CD14-positive monocyte (primary cell): ENCODE measurements at regions not wholly inside any gene's neighbourhood (a gene's known extent, or its start where the extent isn't known, plus 50 kb on each side); places are given as distances from the start of the nearest gene placed in this dataset.

Experiments used
- DNase-seq, 3 donors: peaks; one replicate each; pipeline ENCODE4 v3.0.0-alpha.2; 2011 to 2022
- H2AFZ ChIP-seq: 2 replicates; pipeline ENCODE4 v1.6.0; 2012; ENCODE audit warnings: mild to moderate bottlenecking, low read depth, low read length, inconsistent platforms; ENCODE audit not compliant: insufficient read depth, poor library complexity, severe bottlenecking
- H3K27ac ChIP-seq, 2 donors: 1 replicate in 1 of 2; 2 replicates in 1 of 2; pipeline ENCODE4 v1.5.1; 2012 to 2013; ENCODE audit warnings: low read length in 2 of 2, control low read depth in 1 of 2, inconsistent platforms in 1 of 2, low read depth in 1 of 2, mild to moderate bottlenecking in 1 of 2
- H3K27me3 ChIP-seq, 2 donors: one replicate each; pipeline versions ENCODE4 v1.6.0 to v1.6.1; 2011 to 2013; ENCODE audit warnings: low read length in 2 of 2; ENCODE audit not compliant: control insufficient read depth in 2 of 2, insufficient read depth in 2 of 2
- H3K36me3 ChIP-seq, 2 donors: replicated peaks in 1 of 2; 1 replicate in 1 of 2; 2 replicates in 1 of 2; pipeline versions ENCODE4 v1.5.1 to v1.6.1; 2012 to 2013; ENCODE audit warnings: low read length in 2 of 2, control low read depth in 1 of 2, inconsistent platforms in 1 of 2, mild to moderate bottlenecking in 1 of 2; ENCODE audit not compliant: insufficient read depth in 2 of 2, control insufficient read depth in 1 of 2
- H3K4me1 ChIP-seq, 2 donors: 1 replicate in 1 of 2; 2 replicates in 1 of 2; pipeline versions ENCODE4 v1.5.1 to v1.6.1; 2012 to 2013; ENCODE audit warnings: low read length in 2 of 2, control low read depth in 1 of 2, inconsistent platforms in 1 of 2, mild to moderate bottlenecking in 1 of 2, moderate library complexity in 1 of 2; ENCODE audit not compliant: insufficient read depth in 2 of 2, control insufficient read depth in 1 of 2
- H3K4me2 ChIP-seq: replicated peaks from 2 replicates; pipeline ENCODE3; 2012; ENCODE audit warnings: low read length, moderate library complexity, mild to moderate bottlenecking; ENCODE audit not compliant: poor library complexity, severe bottlenecking; ENCODE audit errors: extremely low read depth
- H3K4me3 ChIP-seq, 3 experiments: fragments of 200-600 bp in 1 of 3; sonication (generic) in 1 of 3; replicated peaks in 1 of 3; 1 replicate in 2 of 3; 2 replicates in 1 of 3; pipeline ENCODE4 v1.5.1; 2011 to 2013; ENCODE audit warnings: low read length in 3 of 3, mild to moderate bottlenecking in 3 of 3, control low read depth in 2 of 3, low read depth in 2 of 3, inconsistent platforms in 1 of 3, moderate library complexity in 1 of 3
- H3K79me2 ChIP-seq: 2 replicates; pipeline ENCODE4 v1.6.0; 2012; ENCODE audit warnings: mild to moderate bottlenecking, control low read depth, inconsistent platforms, low read length, moderate library complexity; ENCODE audit not compliant: insufficient read depth
- H3K9ac ChIP-seq: 2 replicates; pipeline ENCODE4 v1.6.0; 2017; ENCODE audit warnings: low read length, mild to moderate bottlenecking; ENCODE audit not compliant: insufficient read depth, poor library complexity, severe bottlenecking
- H3K9me3 ChIP-seq, 2 donors: replicated peaks in 1 of 2; 1 replicate in 1 of 2; 2 replicates in 1 of 2; pipeline versions ENCODE4 v1.5.1 to v1.6.1; 2012 to 2013; ENCODE audit warnings: low read length in 2 of 2, control low read depth in 1 of 2; ENCODE audit not compliant: control insufficient read depth in 1 of 2, insufficient read depth in 1 of 2
- H4K20me1 ChIP-seq: 2 replicates; pipeline ENCODE4 v1.6.0; 2012; ENCODE audit warnings: mild to moderate bottlenecking, low read length, control low read depth, moderate library complexity; ENCODE audit not compliant: insufficient read depth
- H3K27ac Mint-ChIP-seq, 7 donors: one replicate each; pipeline ENCODE4 v1.8.0; 2020; ENCODE audit warnings: mild to moderate bottlenecking in 7 of 7, mixed read lengths in 7 of 7, moderate library complexity in 6 of 7, inconsistent platforms in 2 of 7
- H3K27me3 Mint-ChIP-seq, 3 donors: one replicate each; pipeline ENCODE4 v1.8.0; 2021 to 2022; ENCODE audit warnings: low read depth in 3 of 3, mild to moderate bottlenecking in 3 of 3, mixed read lengths in 3 of 3, moderate library complexity in 3 of 3, inconsistent platforms in 1 of 3
- H3K36me3 Mint-ChIP-seq, 2 donors: one replicate each; pipeline ENCODE4 v1.8.0; 2020; ENCODE audit warnings: mixed read lengths in 2 of 2, inconsistent platforms in 1 of 2, mild to moderate bottlenecking in 1 of 2
- H3K4me1 Mint-ChIP-seq: one replicate; pipeline ENCODE4 v1.8.0; 2020; ENCODE audit warnings: mild to moderate bottlenecking, mixed read lengths
- H3K4me3 Mint-ChIP-seq, 2 donors: one replicate each; pipeline ENCODE4 v1.8.0; 2020; ENCODE audit warnings: mild to moderate bottlenecking in 2 of 2, mixed read lengths in 2 of 2, moderate library complexity in 1 of 2
- H3K9me3 Mint-ChIP-seq, 7 donors: one replicate each; pipeline ENCODE4 v1.8.0; 2020 to 2022; ENCODE audit warnings: mixed read lengths in 7 of 7, mild to moderate bottlenecking in 6 of 7, moderate library complexity in 6 of 7, inconsistent platforms in 2 of 7
- WGBS: methylation state at CpG from one replicate; pipeline ENCODE4 v1.1.5; 2013; ENCODE audit warnings: missing lambda C conversion rate; ENCODE audit not compliant: insufficient coverage; 5-methylcytosine and 5-hydroxymethylcytosine counted together
- intact Hi-C, 2 donors: fragments of 100-400 bp; cut with micrococcal nuclease; formaldehyde crosslinking; loops; one replicate each; pipeline versions ENCODE4 v1.15.0 to v1.15.1; 2023
- TF ChIP-seq, protein P1 (sequence below): fragments of 200-600 bp; IDR thresholded peaks from one replicate; pipeline ENCODE4 v1.8.0; 2022; ENCODE audit warnings: antibody characterized with exemption, mild to moderate bottlenecking

DNA sequence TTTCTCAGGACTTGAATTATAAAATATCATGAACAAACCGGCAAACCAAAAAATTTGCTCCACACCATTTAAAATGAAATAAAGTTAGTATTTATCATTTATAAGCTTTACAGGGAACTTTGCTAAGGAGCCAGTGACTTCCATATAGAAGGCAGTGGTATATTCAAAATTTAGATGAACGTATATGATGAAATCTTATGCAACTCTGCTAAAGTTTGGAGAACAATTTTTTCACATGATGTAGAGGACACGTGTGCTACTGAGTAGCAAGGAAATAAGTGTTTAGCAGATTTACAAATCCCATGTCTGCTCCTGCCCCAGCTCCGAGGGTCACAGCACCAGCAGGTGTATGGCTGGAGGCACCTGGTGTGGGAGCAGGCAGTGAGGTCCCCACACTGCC is 70.8 kb upstream of the IFNG-AS1 start:
- no peak overlapping the region for H2AFZ ChIP-seq
- peaks cover 0 to 1% (median 0%) of the 10 kb centered on the region in 7 donors for H3K9me3 Mint-ChIP-seq
- H3K9ac ChIP-seq, result no peak overlapping the region
- whole genome bisulfite sequencing, result no CpG with 5 or more reads among the region's 4 CpGs
- H3K4me1 ChIP-seq, result no peaks in the 10 kb centered on the region
- no peaks in the 10 kb centered on the region for H3K79me2 ChIP-seq
- no peak overlapping the region for H3K4me3 ChIP-seq
- H3K36me3 ChIP-seq, result no peaks in the 10 kb centered on the region
- no peak overlapping the region for H3K4me3 Mint-ChIP-seq
- no peaks in the 10 kb centered on the region for H3K36me3 Mint-ChIP-seq
- no peak overlapping the region for H3K27ac ChIP-seq
- H3K27me3 ChIP-seq, result no peaks in the 10 kb centered on the region
- intact Hi-C loops, result no loop called here
- H3K27ac Mint-ChIP-seq, result no peak overlapping the region
- DNase-seq, result no peak
- no peaks in the 10 kb centered on the region for H4K20me1 ChIP-seq
- TF ChIP-seq, protein P1, sequence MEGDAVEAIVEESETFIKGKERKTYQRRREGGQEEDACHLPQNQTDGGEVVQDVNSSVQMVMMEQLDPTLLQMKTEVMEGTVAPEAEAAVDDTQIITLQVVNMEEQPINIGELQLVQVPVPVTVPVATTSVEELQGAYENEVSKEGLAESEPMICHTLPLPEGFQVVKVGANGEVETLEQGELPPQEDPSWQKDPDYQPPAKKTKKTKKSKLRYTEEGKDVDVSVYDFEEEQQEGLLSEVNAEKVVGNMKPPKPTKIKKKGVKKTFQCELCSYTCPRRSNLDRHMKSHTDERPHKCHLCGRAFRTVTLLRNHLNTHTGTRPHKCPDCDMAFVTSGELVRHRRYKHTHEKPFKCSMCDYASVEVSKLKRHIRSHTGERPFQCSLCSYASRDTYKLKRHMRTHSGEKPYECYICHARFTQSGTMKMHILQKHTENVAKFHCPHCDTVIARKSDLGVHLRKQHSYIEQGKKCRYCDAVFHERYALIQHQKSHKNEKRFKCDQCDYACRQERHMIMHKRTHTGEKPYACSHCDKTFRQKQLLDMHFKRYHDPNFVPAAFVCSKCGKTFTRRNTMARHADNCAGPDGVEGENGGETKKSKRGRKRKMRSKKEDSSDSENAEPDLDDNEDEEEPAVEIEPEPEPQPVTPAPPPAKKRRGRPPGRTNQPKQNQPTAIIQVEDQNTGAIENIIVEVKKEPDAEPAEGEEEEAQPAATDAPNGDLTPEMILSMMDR, result no peak
- H3K4me1 Mint-ChIP-seq, result no peaks in the 10 kb centered on the region
- no peak overlapping the region for H3K4me2 ChIP-seq
- peaks cover 0 to 7% (median 2%) of the 10 kb centered on the region in 3 donors for H3K27me3 Mint-ChIP-seq
- no peaks in the 10 kb centered on the region for H3K9me3 ChIP-seq

DNA sequence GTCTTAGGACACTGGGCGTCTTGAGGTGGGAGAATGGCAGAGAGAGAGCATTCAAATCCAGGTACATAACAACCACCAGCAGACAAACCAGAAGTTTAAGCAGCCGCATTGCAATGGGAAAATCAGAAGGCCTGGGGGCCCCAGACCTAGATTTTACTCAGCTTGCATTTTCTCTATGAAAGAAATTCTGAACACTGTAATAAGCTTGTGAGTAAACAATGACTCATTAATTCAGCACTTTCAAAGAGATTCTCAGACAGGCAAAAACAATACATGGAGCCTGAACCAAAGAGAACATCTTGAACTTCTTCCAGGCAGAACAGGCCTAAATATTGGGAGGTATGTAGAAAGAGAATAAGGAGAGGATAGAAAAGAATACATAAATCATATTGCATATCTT is 69.8 kb upstream of the IFNG-AS1 start:
- Histone ChIP-seq H3K9me3 (no peaks in the 10 kb centered on the region), H3K27ac (no peak overlapping the region), H3K4me2 (no peak overlapping the region), H3K79me2 (no peaks in the 10 kb centered on the region), H3K27me3 (no peaks in the 10 kb centered on the region), H4K20me1 (no peaks in the 10 kb centered on the region), H2AFZ (no peak overlapping the region), H3K9ac (no peak overlapping the region), H3K4me3 (no peak overlapping the region), H3K4me1 (no peaks in the 10 kb centered on the region), H3K36me3 (no peaks in the 10 kb centered on the region)
- H3K27me3 Mint-ChIP-seq, result peaks cover 0 to 9% (median 2%) of the 10 kb centered on the region in 3 donors
- no peaks in the 10 kb centered on the region for H3K9me3 Mint-ChIP-seq
- no peaks in the 10 kb centered on the region for H3K4me1 Mint-ChIP-seq
- no peak overlapping the region for H3K4me3 Mint-ChIP-seq
- TF ChIP-seq, protein P1, result no peak
- no peaks in the 10 kb centered on the region for H3K36me3 Mint-ChIP-seq
- intact Hi-C loops, result no loop called here
- H3K27ac Mint-ChIP-seq, result no peak overlapping the region
- no peak for DNase-seq
- WGBS, result no CpG with 5 or more reads among the region's 2 CpGs
